H9 (cell line): ENCODE measurements at regions not wholly inside any gene's neighbourhood (a gene's known extent, or its start where the extent isn't known, plus 50 kb on each side); places are given as distances from the start of the nearest gene placed in this dataset.

Experiments
- DNase-seq: peaks from one replicate; pipeline ENCODE4 v3.0.0-alpha.2; 2017
- H2AFZ ChIP-seq: one replicate; pipeline ENCODE4 v1.6.1; 2013; ENCODE audit warnings: mild to moderate bottlenecking, low read length, control low read depth, moderate library complexity
- H2AK5ac ChIP-seq: 2 replicates; pipeline ENCODE4 v1.6.1; 2013; ENCODE audit warnings: low read length, control low read depth, mixed read lengths; ENCODE audit not compliant: insufficient read length
- H2BK120ac ChIP-seq: one replicate; pipeline ENCODE4 v1.6.1; 2013; ENCODE audit warnings: low read depth, mild to moderate bottlenecking, low read length, control low read depth, inconsistent platforms; ENCODE audit not compliant: poor library complexity, severe bottlenecking
- H2BK12ac ChIP-seq: 2 replicates; pipeline ENCODE4 v1.6.1; 2013; ENCODE audit warnings: low read length, control low read depth, mixed read lengths, low read depth; ENCODE audit not compliant: insufficient read length
- H2BK15ac ChIP-seq: 2 replicates; pipeline ENCODE4 v1.6.1; 2013; ENCODE audit warnings: low read depth, low read length, control low read depth
- H2BK20ac ChIP-seq: one replicate; pipeline ENCODE4 v1.6.1; 2013; ENCODE audit warnings: low read depth, mild to moderate bottlenecking, low read length, control low read depth, inconsistent platforms; ENCODE audit not compliant: poor library complexity, severe bottlenecking
- H2BK5ac ChIP-seq: 2 replicates; pipeline ENCODE4 v1.6.1; 2013; ENCODE audit warnings: low read length, control low read depth, mixed read lengths; ENCODE audit not compliant: insufficient read length
- H3K14ac ChIP-seq: 2 replicates; pipeline ENCODE4 v1.6.1; 2013; ENCODE audit warnings: low read length, control low read depth; ENCODE audit not compliant: insufficient read depth
- H3K18ac ChIP-seq: 2 replicates; pipeline ENCODE4 v1.6.1; 2013; ENCODE audit warnings: low read depth, mild to moderate bottlenecking, mixed read lengths, low read length, control low read depth; ENCODE audit not compliant: insufficient read length
- H3K23ac ChIP-seq: 2 replicates; pipeline ENCODE4 v1.6.1; 2013; ENCODE audit warnings: low read length, control low read depth, mixed read lengths, low read depth; ENCODE audit not compliant: insufficient read length
- H3K23me2 ChIP-seq: 2 replicates; pipeline ENCODE4 v1.6.1; 2013; ENCODE audit warnings: low read depth, mild to moderate bottlenecking, mixed read lengths, low read length, control low read depth; ENCODE audit not compliant: insufficient read length, poor library complexity, severe bottlenecking
- H3K27ac ChIP-seq: 2 replicates; pipeline ENCODE4 v1.5.1; 2013; ENCODE audit warnings: low read length, control low read depth, mixed read lengths, low read depth; ENCODE audit not compliant: insufficient read length
- H3K27me3 ChIP-seq: 2 replicates; pipeline ENCODE4 v1.6.1; 2013; ENCODE audit warnings: low read length, control low read depth, inconsistent platforms; ENCODE audit not compliant: insufficient read depth
- H3K4ac ChIP-seq: 2 replicates; pipeline ENCODE4 v1.6.1; 2013; ENCODE audit warnings: low read depth, mild to moderate bottlenecking, control low read depth, inconsistent platforms, low read length, moderate library complexity
- H3K4me1 ChIP-seq: 2 replicates; pipeline ENCODE4 v1.6.1; 2013; ENCODE audit warnings: low read length, control low read depth, inconsistent platforms; ENCODE audit not compliant: insufficient read depth
- H3K4me2 ChIP-seq: 2 replicates; pipeline ENCODE4 v1.6.1; 2013; ENCODE audit warnings: low read length, control low read depth, mixed read lengths; ENCODE audit not compliant: insufficient read length, insufficient read depth
- H3K56ac ChIP-seq: 2 replicates; pipeline ENCODE4 v1.6.1; 2013; ENCODE audit warnings: low read depth, mild to moderate bottlenecking, mixed read lengths, low read length, control low read depth; ENCODE audit not compliant: insufficient read length
- H3K79me1 ChIP-seq: 2 replicates; pipeline ENCODE4 v1.6.1; 2013; ENCODE audit warnings: low read depth, mild to moderate bottlenecking, moderate library complexity, low read length, control low read depth, inconsistent platforms; ENCODE audit not compliant: insufficient read depth, poor library complexity, severe bottlenecking
- H3K79me2 ChIP-seq: 2 replicates; pipeline ENCODE4 v1.6.1; 2013; ENCODE audit warnings: low read length, control low read depth, inconsistent platforms; ENCODE audit not compliant: insufficient read depth
- H3K9ac ChIP-seq: 2 replicates; pipeline ENCODE4 v1.6.1; 2013; ENCODE audit warnings: low read length, control low read depth, mixed read lengths; ENCODE audit not compliant: insufficient read length; ENCODE audit errors: extremely low read depth
- H3K9me3 ChIP-seq: one replicate; pipeline ENCODE4 v1.6.1; 2013; ENCODE audit warnings: low read depth, low read length, inconsistent platforms; ENCODE audit not compliant: control insufficient read depth
- H3T11ph ChIP-seq: one replicate; pipeline ENCODE4 v1.6.1; 2013; ENCODE audit warnings: mild to moderate bottlenecking, low read length, control low read depth, inconsistent platforms
- H4K20me1 ChIP-seq: one replicate; pipeline ENCODE4 v1.6.1; 2013; ENCODE audit not compliant: control insufficient read depth, insufficient read length, insufficient read depth
- H4K5ac ChIP-seq: 2 replicates; pipeline ENCODE4 v1.6.1; 2013; ENCODE audit warnings: low read depth, mild to moderate bottlenecking, mixed read lengths, low read length, control low read depth; ENCODE audit not compliant: insufficient read length
- H4K8ac ChIP-seq: replicated peaks from 2 replicates; pipeline ENCODE4 v1.6.1; 2013; ENCODE audit warnings: low read length, control low read depth, mixed read lengths, low read depth; ENCODE audit not compliant: insufficient read length
- H4K91ac ChIP-seq: 2 replicates; pipeline ENCODE4 v1.6.1; 2013; ENCODE audit warnings: low read depth, mild to moderate bottlenecking, moderate library complexity, mixed read lengths, low read length, control low read depth; ENCODE audit not compliant: insufficient read length
- H3K27ac Mint-ChIP-seq, 3 experiments: 2 replicates in 2 of 3; 3 replicates in 1 of 3; pipeline ENCODE4 v1.8.0; 2020 to 2021; ENCODE audit warnings: mixed read lengths in 3 of 3, mild to moderate bottlenecking in 1 of 3, moderate library complexity in 1 of 3
- H3K27me3 Mint-ChIP-seq: 2 replicates; pipeline ENCODE4 v1.8.0; 2021; ENCODE audit warnings: low read depth, mild to moderate bottlenecking, moderate library complexity, mixed read lengths
- H3K36me3 Mint-ChIP-seq, 3 experiments: 2 replicates in 2 of 3; 3 replicates in 1 of 3; pipeline ENCODE4 v1.8.0; 2020 to 2021; ENCODE audit warnings: low read depth in 3 of 3, mixed read lengths in 3 of 3; ENCODE audit not compliant: insufficient read depth in 1 of 3
- H3K4me1 Mint-ChIP-seq, 2 experiments: 2 replicates each; pipeline ENCODE4 v1.8.0; 2020; ENCODE audit warnings: mixed read lengths in 2 of 2
- H3K4me3 Mint-ChIP-seq, 2 experiments: 2 replicates in 1 of 2; 3 replicates in 1 of 2; pipeline ENCODE4 v1.8.0; 2020 to 2021; ENCODE audit warnings: mild to moderate bottlenecking in 2 of 2, mixed read lengths in 2 of 2, moderate library complexity in 1 of 2
- H3K9me3 Mint-ChIP-seq, 2 experiments: 2 replicates in 1 of 2; 3 replicates in 1 of 2; pipeline ENCODE4 v1.8.0; 2020; ENCODE audit warnings: mild to moderate bottlenecking in 2 of 2, mixed read lengths in 2 of 2, moderate library complexity in 1 of 2
- CTCF ChIP-seq: fragments of 200-600 bp; sonication (generic); conservative IDR thresholded peaks from 3 replicates; pipeline ENCODE4 v1.8.0; 2021; ENCODE audit warnings: antibody characterized with exemption, mild to moderate bottlenecking
- WGBS: extraction: QIAGEN DNeasy Blood & Tissue Kit; methylation state at CpG from one replicate; pipeline ENCODE4 v1.1.7; 2013; ENCODE audit warnings: missing lambda C conversion rate, low lambda C conversion rate, mixed read lengths; ENCODE audit not compliant: insufficient read length; ENCODE audit errors: extremely low coverage; 5-methylcytosine and 5-hydroxymethylcytosine counted together

- Histone ChIP-seq H3K27ac (no peak overlapping the region), H3K23ac (no peak overlapping the region), H4K91ac (no peak overlapping the region), H2BK120ac (no peak overlapping the region), H2AK5ac (no peak overlapping the region), H3K56ac (no peak overlapping the region), H3K4me2 (no peak overlapping the region), H3K23me2 (no peaks in the 10 kb centered on the region), H4K20me1 (no peaks in the 10 kb centered on the region), H3T11ph (no peak overlapping the region), H3K27me3 (no peaks in the 10 kb centered on the region), H2BK5ac (no peak overlapping the region), H3K79me2 (no peaks in the 10 kb centered on the region), H2AFZ (no peak overlapping the region), H4K8ac (no peak overlapping the region), H3K4me1 (peaks cover 2% of the 10 kb centered on the region; the same call in 1 of the 2 replicates), H2BK15ac (no peak overlapping the region), H3K4ac (no peak overlapping the region), H3K79me1 (no peaks in the 10 kb centered on the region), H3K9me3 (no peaks in the 10 kb centered on the region), H3K14ac (no peak overlapping the region), H4K5ac (no peak overlapping the region), H3K18ac (no peak overlapping the region), H3K9ac (no peak overlapping the region), H2BK20ac (no peak overlapping the region), H2BK12ac (no peak overlapping the region)
- peaks cover 14% of the 10 kb centered on the region for H3K27me3 Mint-ChIP-seq
- WGBS = 100% methylated on average over 1 of the region's 2 CpGs
- H3K4me1 Mint-ChIP-seq = peaks cover 11% of the 10 kb centered on the region in 2 experiments
- TF ChIP-seq CTCF = no peak
- no peak overlapping the region for H3K4me3 Mint-ChIP-seq
- H3K9me3 Mint-ChIP-seq = peaks cover 8% of the 10 kb centered on the region in 2 experiments
- H3K27ac Mint-ChIP-seq = no peak overlapping the region
- no peak for DNase-seq
- no peaks in the 10 kb centered on the region; a peak in 2 of 7 replicates for H3K36me3 Mint-ChIP-seq
These were observed 255.5 kb upstream of the SETBP1 start for GRCh38 chr18:44425161-44425560.
